Upper lobe of left lung (tissue), 4 donors: ENCODE measurements at regions not wholly inside any gene's neighbourhood (a gene's known extent, or its start where the extent isn't known, plus 50 kb on each side); places are given as distances from the start of the nearest gene placed in this dataset.

Experiments used
- CTCF ChIP-seq, 6 experiments: fragments of 450-650 bp in 4 of 6; fragments of 200-600 bp in 2 of 6; sonication (generic) in 2 of 6; IDR thresholded peaks; one replicate each; pipeline ENCODE4 v1.5.1; 2016 to 2019; ENCODE audit warnings: antibody characterized with exemption in 6 of 6
- POLR2AphosphoS5 ChIP-seq, 2 donors: sonication (generic); formaldehyde crosslinking; IDR thresholded peaks; one replicate each; pipeline ENCODE4 v1.5.1; 2017; ENCODE audit warnings: antibody characterized with exemption in 2 of 2

- no peak for TF ChIP-seq CTCF (IDR thresholded peaks at IDR 0.05)
- no peak for TF ChIP-seq POLR2AphosphoS5 (IDR thresholded peaks at IDR 0.05)
Observed at GRCh38 chr13:97544031-97544765, 110.2 kb downstream of the RAP2A start.
